Right renal cortex interstitium (tissue), 3 donors: ENCODE measurements at regions not wholly inside any gene's neighbourhood (a gene's known extent, or its start where the extent isn't known, plus 50 kb on each side); places are given as distances from the start of the nearest gene placed in this dataset.

Source experiments
- DNase-seq, 3 donors: peaks; one replicate each; pipeline ENCODE4 v3.0.0-alpha.2; 2013; ENCODE audit warnings: low read depth in 3 of 3, low spot score in 2 of 3

GRCh38 chr14:66056926-66057552 is 429.1 kb upstream of the CCDC196 start:
- DNase-seq: no peak

- DNase-seq: no peak
Measured at GRCh38 chr14:66065188-66065587, 421.0 kb upstream of the CCDC196 start.

GRCh38 chr14:66066981-66067776 is 419.0 kb upstream of the CCDC196 start:
- no peak for DNase-seq

- no peak for DNase-seq
Measured at GRCh38 chr14:66069036-66069435, 417.1 kb upstream of the CCDC196 start.

GRCh38 chr14:66069830-66070541 is 416.2 kb upstream of the CCDC196 start:
- no peak for DNase-seq

- DNase-seq: peak in 1 of 3 donors; percentile 37
Measured at GRCh38 chr14:66070542-66071319, 415.4 kb upstream of the CCDC196 start.

GRCh38 chr14:66072190-66073084 is 413.7 kb upstream of the CCDC196 start:
- no peak for DNase-seq

GRCh38 chr14:66074537-66074936 is 411.6 kb upstream of the CCDC196 start:
- DNase-seq: peak; percentile 25 to 47 (median 40)

- DNase-seq: no peak
Measured at GRCh38 chr14:66076176-66076575, 410.0 kb upstream of the CCDC196 start.

- no peak for DNase-seq
Measured at GRCh38 chr14:66078006-66078405, 408.2 kb upstream of the CCDC196 start.

GRCh38 chr14:66081594-66082376 is 404.4 kb upstream of the CCDC196 start:
- DNase-seq: no peak

- no peak for DNase-seq
Measured at GRCh38 chr14:66085224-66085623, 400.9 kb upstream of the CCDC196 start.

- DNase-seq: no peak
Measured at GRCh38 chr14:66085665-66086064, 400.5 kb upstream of the CCDC196 start.

GRCh38 chr14:66087231-66087630 is 398.9 kb upstream of the CCDC196 start:
- DNase-seq: no peak

- DNase-seq: no peak
Measured at GRCh38 chr14:66088656-66089055, 397.5 kb upstream of the CCDC196 start.

- DNase-seq: no peak
Measured at GRCh38 chr14:66092206-66092605, 394.0 kb upstream of the CCDC196 start.

GRCh38 chr14:66092748-66093147 is 393.4 kb upstream of the CCDC196 start:
- DNase-seq: no peak

GRCh38 chr14:66094001-66094727 is 392.0 kb upstream of the CCDC196 start:
- DNase-seq: no peak
